ENCODE measurements at regions not wholly inside any gene's neighbourhood (a gene's known extent, or its start where the extent isn't known, plus 50 kb on each side); places are given as distances from the start of the nearest gene placed in this dataset.

DNA sequence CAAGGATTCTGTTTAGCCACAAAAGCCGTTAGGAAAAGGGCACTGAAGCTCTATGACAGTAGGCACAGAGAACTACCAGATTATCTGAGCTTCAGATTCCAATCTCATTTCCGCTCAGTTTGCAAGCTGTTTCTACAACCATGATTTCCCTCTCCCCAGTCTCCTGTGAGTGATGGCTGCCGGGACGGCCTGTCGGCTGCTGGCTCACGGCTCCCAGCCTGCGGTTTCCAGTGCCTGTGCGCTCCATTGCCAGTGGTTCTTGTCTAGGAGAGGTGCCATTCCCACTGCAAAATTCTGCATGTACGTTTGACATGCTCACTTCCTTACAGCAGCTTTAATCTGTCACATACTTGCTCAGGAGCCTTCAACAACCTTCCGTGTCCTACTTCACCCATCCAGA lies 429.1 kb upstream of the FRG1 start:
- no peaks in the 10 kb centered on the region for H3K36me3 ChIP-seq (ENCODE audit: control insufficient read depth in 2 of 2, insufficient read depth in 2 of 2, low read length in 1 of 2)
- no peak overlapping the region for H3K4me3 ChIP-seq (ENCODE audit: low read depth in 1 of 2, low read length in 2 of 2)
- H3K4me1 ChIP-seq (ENCODE audit: control insufficient read depth in 2 of 2, insufficient read depth in 2 of 2, low read length in 1 of 2), result no peaks in the 10 kb centered on the region
- peaks cover 0 to 6% of the 10 kb centered on the region in 2 donors for H3K9me3 ChIP-seq (ENCODE audit: control insufficient read depth in 2 of 2, insufficient read depth in 1 of 2, low read depth in 1 of 2, low read length in 1 of 2)
- no peaks in the 10 kb centered on the region for H3K27me3 ChIP-seq (ENCODE audit: control insufficient read depth in 1 of 2, insufficient read depth in 2 of 2, low read length in 2 of 2)
- H3K27ac ChIP-seq (ENCODE audit: low read depth in 2 of 2, low read length in 1 of 2), result no peak overlapping the region
- WGBS, 2 donors, result 89 to 92% methylated on average over 10 of the region's 10 CpGs

DNA sequence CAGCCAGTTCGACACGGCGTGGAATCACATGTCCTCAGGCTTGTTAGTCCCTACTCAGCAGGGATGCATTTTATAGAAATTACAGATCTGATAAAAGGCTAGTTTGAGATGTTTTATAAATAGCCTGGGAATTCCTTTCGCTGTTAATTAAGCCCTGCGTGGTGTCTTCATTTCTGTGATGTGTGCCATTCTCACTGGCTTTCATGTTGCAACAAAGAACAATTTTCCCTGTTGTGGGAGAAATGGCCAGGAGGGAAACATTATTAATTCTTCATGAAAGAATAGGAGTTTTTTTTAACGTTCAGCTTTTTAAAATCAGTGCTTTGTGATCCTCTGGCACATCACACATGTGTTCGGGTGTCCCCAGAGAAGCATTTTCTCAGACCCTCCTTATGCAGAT lies 427.3 kb upstream of the FRG1 start:
- whole genome bisulfite sequencing, 2 donors, result 56 to 77% methylated on average over 7 of the region's 7 CpGs
- no peaks in the 10 kb centered on the region for H3K4me1 ChIP-seq (ENCODE audit: control insufficient read depth in 2 of 2, insufficient read depth in 2 of 2, low read length in 1 of 2)
- H3K4me3 ChIP-seq (ENCODE audit: low read depth in 1 of 2, low read length in 2 of 2), result no peak overlapping the region
- peaks cover 0 to 6% of the 10 kb centered on the region in 2 donors for H3K9me3 ChIP-seq (ENCODE audit: control insufficient read depth in 2 of 2, insufficient read depth in 1 of 2, low read depth in 1 of 2, low read length in 1 of 2)
- no peaks in the 10 kb centered on the region for H3K27me3 ChIP-seq (ENCODE audit: control insufficient read depth in 1 of 2, insufficient read depth in 2 of 2, low read length in 2 of 2)
- H3K27ac ChIP-seq (ENCODE audit: low read depth in 2 of 2, low read length in 1 of 2), result no peak overlapping the region
- no peaks in the 10 kb centered on the region for H3K36me3 ChIP-seq (ENCODE audit: control insufficient read depth in 2 of 2, insufficient read depth in 2 of 2, low read length in 1 of 2)

DNA sequence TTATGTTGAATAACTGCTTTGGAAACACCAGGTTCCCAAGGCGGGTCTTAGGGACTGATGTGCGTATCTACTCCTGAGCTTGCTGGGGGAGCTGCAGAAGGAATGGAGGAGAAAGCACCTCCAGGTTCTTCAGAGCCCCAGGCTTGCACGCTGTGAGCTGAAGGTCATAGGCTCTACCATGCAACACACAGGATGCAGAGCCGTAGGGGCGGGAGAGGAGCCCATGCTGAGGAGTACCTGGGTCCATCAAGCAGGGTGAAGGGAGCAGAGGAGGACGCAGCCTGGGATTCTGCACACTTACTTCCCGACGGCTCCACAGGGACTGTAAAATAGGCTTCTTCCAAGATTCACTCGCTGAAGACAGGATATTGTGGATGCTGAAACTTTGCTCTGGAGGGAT lies 426.5 kb upstream of the FRG1 start:
- Histone ChIP-seq H3K4me3 (ENCODE audit: low read depth in 1 of 2, low read length in 2 of 2) (no peak overlapping the region), H3K27ac (ENCODE audit: low read depth in 2 of 2, low read length in 1 of 2) (no peak overlapping the region), H3K27me3 (ENCODE audit: control insufficient read depth in 1 of 2, insufficient read depth in 2 of 2, low read length in 2 of 2) (no peaks in the 10 kb centered on the region), H3K4me1 (ENCODE audit: control insufficient read depth in 2 of 2, insufficient read depth in 2 of 2, low read length in 1 of 2) (no peaks in the 10 kb centered on the region), H3K9me3 (ENCODE audit: control insufficient read depth in 2 of 2, insufficient read depth in 1 of 2, low read depth in 1 of 2, low read length in 1 of 2) (peaks cover 0 to 6% of the 10 kb centered on the region in 2 donors), H3K36me3 (ENCODE audit: control insufficient read depth in 2 of 2, insufficient read depth in 2 of 2, low read length in 1 of 2) (no peaks in the 10 kb centered on the region)
- 94 to 95% methylated on average over 9 of the region's 9 CpGs for WGBS, 2 donors

DNA sequence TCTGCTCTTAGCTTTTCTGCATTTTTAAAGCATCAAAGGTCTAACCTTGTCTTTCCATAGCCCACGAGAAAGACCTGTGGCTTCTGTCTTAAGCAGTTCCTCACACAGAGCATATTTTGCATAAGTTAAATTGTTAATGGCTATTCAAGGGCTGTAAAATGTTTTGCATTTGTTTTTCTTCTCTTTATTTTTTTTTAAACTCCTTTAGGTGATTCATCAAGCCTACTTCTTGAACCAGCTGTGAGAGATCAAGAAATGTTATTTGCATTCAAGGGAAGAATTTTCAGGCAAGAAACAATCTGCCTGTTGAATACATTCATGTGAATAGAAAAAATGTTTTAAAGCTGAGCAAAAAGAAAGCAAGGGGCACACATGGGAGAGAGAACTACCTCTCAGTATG lies 423.8 kb upstream of the FRG1 start:
- Histone ChIP-seq H3K27ac (ENCODE audit: low read depth in 2 of 2, low read length in 1 of 2) (no peak overlapping the region), H3K36me3 (ENCODE audit: control insufficient read depth in 2 of 2, insufficient read depth in 2 of 2, low read length in 1 of 2) (no peaks in the 10 kb centered on the region), H3K27me3 (ENCODE audit: control insufficient read depth in 1 of 2, insufficient read depth in 2 of 2, low read length in 2 of 2) (no peaks in the 10 kb centered on the region), H3K4me3 (ENCODE audit: low read depth in 1 of 2, low read length in 2 of 2) (no peak overlapping the region), H3K9me3 (ENCODE audit: control insufficient read depth in 2 of 2, insufficient read depth in 1 of 2, low read depth in 1 of 2, low read length in 1 of 2) (peaks cover 0 to 2% of the 10 kb centered on the region in 2 donors), H3K4me1 (ENCODE audit: control insufficient read depth in 2 of 2, insufficient read depth in 2 of 2, low read length in 1 of 2) (no peaks in the 10 kb centered on the region)
- WGBS, 2 donors, result 48 to 56% methylated on average over 1 of the region's 1 CpG

DNA sequence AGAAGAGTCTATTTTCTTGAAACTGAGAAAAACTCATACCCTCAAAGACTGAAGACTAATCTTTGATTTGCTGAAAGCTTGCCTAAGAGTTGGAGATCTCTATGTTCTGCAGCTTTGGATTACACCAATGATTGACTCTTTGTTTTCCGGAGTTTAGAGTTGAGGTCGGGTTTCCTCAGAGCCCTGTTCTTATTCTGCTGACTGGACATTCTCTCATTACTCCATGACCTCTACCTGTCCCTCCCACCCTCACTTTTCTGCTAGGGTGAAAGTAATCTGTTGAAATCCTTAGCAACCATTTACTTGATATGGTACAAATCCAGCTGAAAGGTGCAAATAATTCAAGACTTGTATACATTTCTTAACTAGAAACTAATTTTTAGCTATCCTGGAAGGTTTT lies 421.5 kb upstream of the FRG1 start:
- H3K4me3 ChIP-seq (ENCODE audit: low read depth in 1 of 2, low read length in 2 of 2), result no peak overlapping the region
- no peaks in the 10 kb centered on the region for H3K36me3 ChIP-seq (ENCODE audit: control insufficient read depth in 2 of 2, insufficient read depth in 2 of 2, low read length in 1 of 2)
- H3K9me3 ChIP-seq (ENCODE audit: control insufficient read depth in 2 of 2, insufficient read depth in 1 of 2, low read depth in 1 of 2, low read length in 1 of 2), result peaks cover 0 to 2% of the 10 kb centered on the region in 2 donors
- no peaks in the 10 kb centered on the region for H3K4me1 ChIP-seq (ENCODE audit: control insufficient read depth in 2 of 2, insufficient read depth in 2 of 2, low read length in 1 of 2)
- H3K27ac ChIP-seq (ENCODE audit: low read depth in 2 of 2, low read length in 1 of 2), result no peak overlapping the region
- 73 to 82% methylated on average over 2 of the region's 2 CpGs for WGBS, 2 donors
- H3K27me3 ChIP-seq (ENCODE audit: control insufficient read depth in 1 of 2, insufficient read depth in 2 of 2, low read length in 2 of 2), result no peaks in the 10 kb centered on the region

DNA sequence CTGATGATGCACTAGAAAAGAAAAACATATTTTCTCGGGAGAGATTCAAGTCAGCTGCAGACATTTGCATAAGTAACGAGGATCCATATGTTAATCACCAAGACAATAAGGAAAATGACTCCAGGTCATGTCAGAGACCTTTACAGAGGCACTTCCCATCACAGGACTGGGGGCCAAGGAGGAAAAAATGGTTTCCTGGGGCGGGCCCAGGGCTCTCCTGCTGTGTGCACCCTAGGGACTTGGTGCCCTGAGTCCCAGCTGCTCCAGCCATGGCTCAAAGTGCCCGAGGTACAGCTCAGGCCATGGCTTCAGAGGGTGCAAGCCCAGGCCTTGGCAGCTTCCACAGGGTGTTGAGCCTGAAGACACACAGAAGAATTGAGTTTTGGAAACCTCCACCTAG lies 415.4 kb upstream of the FRG1 start:
- no peaks in the 10 kb centered on the region for H3K4me1 ChIP-seq (ENCODE audit: control insufficient read depth in 2 of 2, insufficient read depth in 2 of 2, low read length in 1 of 2)
- 55 to 60% methylated on average over 4 of the region's 4 CpGs for WGBS, 2 donors
- no peaks in the 10 kb centered on the region for H3K27me3 ChIP-seq (ENCODE audit: control insufficient read depth in 1 of 2, insufficient read depth in 2 of 2, low read length in 2 of 2)
- no peak overlapping the region for H3K4me3 ChIP-seq (ENCODE audit: low read depth in 1 of 2, low read length in 2 of 2)
- H3K9me3 ChIP-seq (ENCODE audit: control insufficient read depth in 2 of 2, insufficient read depth in 1 of 2, low read depth in 1 of 2, low read length in 1 of 2), result peaks cover 0 to 2% of the 10 kb centered on the region in 2 donors
- H3K27ac ChIP-seq (ENCODE audit: low read depth in 2 of 2, low read length in 1 of 2), result no peak overlapping the region
- no peaks in the 10 kb centered on the region for H3K36me3 ChIP-seq (ENCODE audit: control insufficient read depth in 2 of 2, insufficient read depth in 2 of 2, low read length in 1 of 2)

DNA sequence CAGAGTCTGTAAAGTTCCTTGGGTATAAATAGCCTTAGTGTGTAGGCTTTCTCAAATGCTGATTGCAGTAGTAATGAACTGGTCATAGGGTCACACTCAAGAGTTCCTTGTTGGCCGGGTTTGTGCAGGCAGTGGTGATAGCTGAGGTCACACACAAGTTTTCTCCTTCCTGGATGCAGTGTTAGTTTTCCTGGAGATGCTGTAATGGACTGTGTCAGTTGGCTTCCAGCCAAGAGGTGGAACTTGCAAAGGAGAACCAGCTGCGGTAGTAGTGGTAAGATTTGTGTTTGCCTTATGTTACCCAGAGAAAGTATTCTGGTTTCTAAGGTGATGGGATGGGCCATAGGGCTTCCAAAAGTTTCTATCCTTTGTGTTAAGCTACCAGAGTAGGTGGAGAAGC lies 409.8 kb upstream of the FRG1 start:
- Histone ChIP-seq H3K9me3 (ENCODE audit: control insufficient read depth in 2 of 2, insufficient read depth in 1 of 2, low read depth in 1 of 2, low read length in 1 of 2) (peaks cover 0 to 3% of the 10 kb centered on the region in 2 donors), H3K4me1 (ENCODE audit: control insufficient read depth in 2 of 2, insufficient read depth in 2 of 2, low read length in 1 of 2) (no peaks in the 10 kb centered on the region), H3K4me3 (ENCODE audit: low read depth in 1 of 2, low read length in 2 of 2) (no peak overlapping the region), H3K27me3 (ENCODE audit: control insufficient read depth in 1 of 2, insufficient read depth in 2 of 2, low read length in 2 of 2) (no peaks in the 10 kb centered on the region), H3K36me3 (ENCODE audit: control insufficient read depth in 2 of 2, insufficient read depth in 2 of 2, low read length in 1 of 2) (no peaks in the 10 kb centered on the region), H3K27ac (ENCODE audit: low read depth in 2 of 2, low read length in 1 of 2) (no peak overlapping the region)
- WGBS, 2 donors, result 38 to 54% methylated on average over 2 of the region's 2 CpGs

DNA sequence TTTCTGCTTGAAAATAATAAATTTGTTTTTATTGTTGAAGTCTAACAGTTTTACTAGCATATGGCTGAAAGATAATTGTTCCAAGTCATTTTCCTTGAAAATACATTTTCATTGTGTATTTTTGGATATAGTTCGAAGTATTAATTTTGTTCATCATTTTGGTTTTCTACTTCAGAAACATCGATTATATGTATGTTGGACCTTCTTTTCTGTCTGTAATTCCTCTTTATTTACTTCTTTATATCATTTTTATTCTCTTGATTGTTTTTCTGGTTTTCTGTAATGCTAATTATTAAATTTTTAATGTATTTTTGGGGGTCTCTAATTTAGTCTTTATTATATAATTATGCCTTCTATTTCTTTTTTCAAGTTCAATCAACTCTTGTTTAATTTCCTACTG lies 407.1 kb upstream of the FRG1 start:
- H3K4me1 ChIP-seq (ENCODE audit: control insufficient read depth in 2 of 2, insufficient read depth in 2 of 2, low read length in 1 of 2), result no peaks in the 10 kb centered on the region
- H3K36me3 ChIP-seq (ENCODE audit: control insufficient read depth in 2 of 2, insufficient read depth in 2 of 2, low read length in 1 of 2), result no peaks in the 10 kb centered on the region
- H3K4me3 ChIP-seq (ENCODE audit: low read depth in 1 of 2, low read length in 2 of 2), result no peak overlapping the region
- H3K27me3 ChIP-seq (ENCODE audit: control insufficient read depth in 1 of 2, insufficient read depth in 2 of 2, low read length in 2 of 2), result no peaks in the 10 kb centered on the region
- 89% methylated on average over 2 of the region's 2 CpGs for WGBS, 2 donors
- H3K9me3 ChIP-seq (ENCODE audit: control insufficient read depth in 2 of 2, insufficient read depth in 1 of 2, low read depth in 1 of 2, low read length in 1 of 2), result peaks cover 6 to 8% of the 10 kb centered on the region in 2 donors
- no peak overlapping the region for H3K27ac ChIP-seq (ENCODE audit: low read depth in 2 of 2, low read length in 1 of 2)

DNA sequence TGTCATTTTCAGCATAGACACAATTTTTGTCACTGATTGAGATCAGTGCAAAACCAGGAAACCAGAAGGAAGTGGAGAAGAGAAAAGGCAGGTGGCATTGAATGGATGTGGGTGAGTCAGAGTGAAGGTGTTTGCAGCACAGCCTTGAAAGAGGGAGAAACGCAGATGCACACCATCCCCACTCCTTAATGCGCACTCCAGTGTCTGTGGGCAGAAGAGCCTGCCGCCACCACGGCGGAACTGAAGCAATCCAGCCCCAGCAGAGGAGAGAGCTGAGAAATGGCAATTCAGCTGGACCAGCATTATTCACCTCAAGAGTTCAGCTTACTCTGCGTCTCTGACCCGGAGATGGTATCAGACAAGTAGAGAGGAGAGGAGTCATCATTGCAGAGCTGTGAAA lies 393.1 kb upstream of the FRG1 start:
- Histone ChIP-seq H3K27me3 (ENCODE audit: control insufficient read depth in 1 of 2, insufficient read depth in 2 of 2, low read length in 2 of 2) (no peaks in the 10 kb centered on the region), H3K9me3 (ENCODE audit: control insufficient read depth in 2 of 2, insufficient read depth in 1 of 2, low read depth in 1 of 2, low read length in 1 of 2) (no peaks in the 10 kb centered on the region), H3K4me3 (ENCODE audit: low read depth in 1 of 2, low read length in 2 of 2) (no peak overlapping the region), H3K36me3 (ENCODE audit: control insufficient read depth in 2 of 2, insufficient read depth in 2 of 2, low read length in 1 of 2) (no peaks in the 10 kb centered on the region), H3K27ac (ENCODE audit: low read depth in 2 of 2, low read length in 1 of 2) (no peak overlapping the region), H3K4me1 (ENCODE audit: control insufficient read depth in 2 of 2, insufficient read depth in 2 of 2, low read length in 1 of 2) (no peaks in the 10 kb centered on the region)
- 71 to 74% methylated on average over 7 of the region's 7 CpGs for WGBS, 2 donors

DNA sequence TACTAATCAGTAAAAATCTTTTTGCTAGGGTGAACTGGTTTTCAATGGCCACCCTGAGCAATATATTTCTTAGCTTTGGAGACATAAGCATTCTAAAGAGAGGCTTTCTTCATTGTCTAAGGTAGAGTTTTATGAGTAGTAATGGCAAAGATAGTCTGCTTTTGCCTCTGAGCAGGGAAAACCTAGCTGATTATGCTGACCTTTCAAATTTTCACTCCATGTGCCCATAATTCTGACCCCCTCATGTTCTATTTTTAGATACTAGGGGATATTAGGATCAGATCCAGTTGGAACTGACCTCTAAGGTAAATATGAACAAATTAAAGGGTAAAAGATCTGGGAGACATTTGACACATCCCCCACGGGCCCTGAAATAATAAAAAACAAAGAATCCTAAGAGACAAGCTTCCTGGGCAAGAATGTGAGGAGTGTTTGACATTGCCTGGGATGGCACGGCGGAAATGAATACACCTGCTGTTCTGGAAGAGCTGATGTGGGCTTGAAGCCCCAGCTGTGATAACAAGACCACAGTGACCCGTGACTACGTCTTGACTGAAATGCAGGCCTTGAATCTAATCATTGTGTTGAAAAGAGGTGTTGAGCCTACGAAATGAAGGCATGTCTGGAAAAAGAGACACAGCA lies 392.1 kb upstream of the FRG1 start:
- no peak overlapping the region for H3K27ac ChIP-seq (ENCODE audit: low read depth in 2 of 2, low read length in 1 of 2)
- H3K27me3 ChIP-seq (ENCODE audit: control insufficient read depth in 1 of 2, insufficient read depth in 2 of 2, low read length in 2 of 2), result no peaks in the 10 kb centered on the region
- no peaks in the 10 kb centered on the region for H3K9me3 ChIP-seq (ENCODE audit: control insufficient read depth in 2 of 2, insufficient read depth in 1 of 2, low read depth in 1 of 2, low read length in 1 of 2)
- no peaks in the 10 kb centered on the region for H3K4me1 ChIP-seq (ENCODE audit: control insufficient read depth in 2 of 2, insufficient read depth in 2 of 2, low read length in 1 of 2)
- H3K4me3 ChIP-seq (ENCODE audit: low read depth in 1 of 2, low read length in 2 of 2), result no peak overlapping the region
- H3K36me3 ChIP-seq (ENCODE audit: control insufficient read depth in 2 of 2, insufficient read depth in 2 of 2, low read length in 1 of 2), result no peaks in the 10 kb centered on the region
- 66 to 73% methylated on average over 6 of the region's 6 CpGs for WGBS, 2 donors

All from esophagus (tissue), 2 donors.